Peyer's patch (tissue), 4 donors: ENCODE measurements at regions not wholly inside any gene's neighbourhood (a gene's known extent, or its start where the extent isn't known, plus 50 kb on each side); places are given as distances from the start of the nearest gene placed in this dataset.

Experiments used
- POLR2A ChIP-seq, 2 donors: fragments of 450-650 bp; IDR thresholded peaks; one replicate each; pipeline ENCODE4 v1.5.1; 2017; ENCODE audit warnings: antibody characterized with exemption in 2 of 2, mild to moderate bottlenecking in 2 of 2, moderate library complexity in 2 of 2
- TF ChIP-seq, protein P1 (sequence below), 6 experiments: fragments of 450-650 bp in 4 of 6; fragments of 200-600 bp in 2 of 6; sonication (generic) in 1 of 6; IDR thresholded peaks; one replicate each; pipeline ENCODE4 v1.5.1; 2017 to 2019; ENCODE audit warnings: antibody characterized with exemption in 6 of 6, mild to moderate bottlenecking in 3 of 6, moderate library complexity in 1 of 6

DNA sequence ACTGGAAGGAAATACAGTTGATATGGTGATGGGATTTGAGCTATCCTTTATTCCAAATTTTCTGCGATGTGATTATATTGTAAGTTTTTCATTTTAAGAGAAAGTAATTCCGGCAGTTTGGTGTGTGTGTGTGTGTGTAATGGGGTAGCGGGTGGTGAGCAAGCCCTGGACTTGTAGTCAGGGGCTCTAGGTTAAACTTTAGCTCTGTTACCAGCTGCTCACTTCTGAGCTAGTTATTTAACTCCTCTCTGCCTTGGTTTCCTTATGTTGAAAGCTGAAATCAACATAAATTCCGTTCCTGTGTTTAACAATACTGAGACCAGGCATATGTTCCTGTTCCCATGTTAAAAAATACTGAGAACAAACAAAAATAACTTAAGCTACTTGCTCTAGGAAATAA lies 174.1 kb upstream of the CASK start:
- TF ChIP-seq, protein P1, sequence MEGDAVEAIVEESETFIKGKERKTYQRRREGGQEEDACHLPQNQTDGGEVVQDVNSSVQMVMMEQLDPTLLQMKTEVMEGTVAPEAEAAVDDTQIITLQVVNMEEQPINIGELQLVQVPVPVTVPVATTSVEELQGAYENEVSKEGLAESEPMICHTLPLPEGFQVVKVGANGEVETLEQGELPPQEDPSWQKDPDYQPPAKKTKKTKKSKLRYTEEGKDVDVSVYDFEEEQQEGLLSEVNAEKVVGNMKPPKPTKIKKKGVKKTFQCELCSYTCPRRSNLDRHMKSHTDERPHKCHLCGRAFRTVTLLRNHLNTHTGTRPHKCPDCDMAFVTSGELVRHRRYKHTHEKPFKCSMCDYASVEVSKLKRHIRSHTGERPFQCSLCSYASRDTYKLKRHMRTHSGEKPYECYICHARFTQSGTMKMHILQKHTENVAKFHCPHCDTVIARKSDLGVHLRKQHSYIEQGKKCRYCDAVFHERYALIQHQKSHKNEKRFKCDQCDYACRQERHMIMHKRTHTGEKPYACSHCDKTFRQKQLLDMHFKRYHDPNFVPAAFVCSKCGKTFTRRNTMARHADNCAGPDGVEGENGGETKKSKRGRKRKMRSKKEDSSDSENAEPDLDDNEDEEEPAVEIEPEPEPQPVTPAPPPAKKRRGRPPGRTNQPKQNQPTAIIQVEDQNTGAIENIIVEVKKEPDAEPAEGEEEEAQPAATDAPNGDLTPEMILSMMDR (IDR thresholded peaks at IDR 0.05) = no peak
- no peak for TF ChIP-seq POLR2A (IDR thresholded peaks at IDR 0.05)
